ENCODE measurements at regions not wholly inside any gene's neighbourhood (a gene's known extent, or its start where the extent isn't known, plus 50 kb on each side); places are given as distances from the start of the nearest gene placed in this dataset.

DNA sequence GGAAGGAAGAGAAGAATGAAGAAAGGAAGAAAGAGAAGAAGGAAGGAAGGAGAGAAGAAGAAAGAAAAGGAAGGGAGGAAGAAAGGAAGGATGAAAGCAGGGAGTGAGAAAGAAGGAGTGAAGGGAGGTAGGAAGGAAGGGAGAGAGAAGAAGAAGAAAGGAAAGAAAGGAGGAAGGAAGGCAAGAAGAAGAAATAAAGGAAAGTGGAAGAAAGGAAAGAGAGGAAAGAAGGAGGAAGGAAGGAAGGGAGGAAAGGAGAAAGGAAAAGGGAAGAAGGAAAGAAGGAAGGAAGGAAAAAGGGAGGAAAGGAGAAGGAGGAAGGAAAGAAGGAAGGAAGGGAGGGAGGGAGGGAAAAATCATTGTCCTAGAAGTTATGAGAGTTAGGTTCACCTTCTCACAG, 696.6 kb upstream of the TMEM132C start:
- CTCF ChIA-PET = no interaction called here

DNA sequence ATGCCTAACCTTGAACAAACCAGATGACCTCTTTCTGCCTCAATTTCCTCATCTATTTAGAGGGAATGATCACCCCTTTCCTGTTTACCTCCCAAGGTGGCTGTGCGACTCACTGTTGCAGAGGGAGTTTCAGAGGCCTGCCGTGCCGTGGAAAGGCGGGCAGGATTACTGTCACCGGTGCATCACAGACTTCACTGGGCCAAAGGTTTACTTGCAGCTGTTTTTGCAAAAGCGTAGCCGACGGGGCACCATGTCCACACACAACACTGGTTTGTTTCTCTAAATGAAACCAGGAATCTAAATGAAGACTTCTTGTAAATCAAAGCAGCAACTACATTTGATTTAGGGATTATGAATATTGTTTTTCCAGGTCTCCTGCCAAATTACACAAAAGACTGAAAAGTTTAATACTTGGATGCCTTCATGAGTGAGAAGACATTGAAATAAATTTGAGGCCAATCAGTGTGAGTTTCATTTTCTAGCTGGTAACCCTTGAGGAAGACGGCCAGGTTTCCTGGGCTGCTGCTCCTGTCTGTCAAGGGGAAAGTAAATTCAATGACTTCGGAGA, 696.1 kb upstream of the TMEM132C start:
- BruUV-seq (replicated peaks) = no TSS peak
- H3K9me3 ChIP-seq (replicated peaks; ENCODE audit: control insufficient read depth, insufficient read depth, low read length) = no peaks in the 10 kb centered on the region
- H2AFZ ChIP-seq (ENCODE audit: low read depth, low read length) = no peak overlapping the region
- POLR2A ChIA-PET = no interaction called here
- no peak for TF ChIP-seq GATA2 (IDR thresholded peaks at IDR 0.05; ENCODE audit: insufficient read depth, insufficient read length, low read depth, low read length)
- TF ChIP-seq POLR2AphosphoS5 (IDR thresholded peaks at IDR 0.05; ENCODE audit: insufficient read depth, low read depth, low read length) = no peak
- TF ChIP-seq, protein P1, sequence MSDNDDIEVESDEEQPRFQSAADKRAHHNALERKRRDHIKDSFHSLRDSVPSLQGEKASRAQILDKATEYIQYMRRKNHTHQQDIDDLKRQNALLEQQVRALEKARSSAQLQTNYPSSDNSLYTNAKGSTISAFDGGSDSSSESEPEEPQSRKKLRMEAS (IDR thresholded peaks at IDR 0.05; ENCODE audit: insufficient read depth, insufficient read length) = no peak
- TF ChIP-seq EZH2 (IDR thresholded peaks at IDR 0.05; ENCODE audit: borderline replicate concordance, low read depth, low read length, severe bottlenecking) = no peak
- TF ChIP-seq, protein P2, sequence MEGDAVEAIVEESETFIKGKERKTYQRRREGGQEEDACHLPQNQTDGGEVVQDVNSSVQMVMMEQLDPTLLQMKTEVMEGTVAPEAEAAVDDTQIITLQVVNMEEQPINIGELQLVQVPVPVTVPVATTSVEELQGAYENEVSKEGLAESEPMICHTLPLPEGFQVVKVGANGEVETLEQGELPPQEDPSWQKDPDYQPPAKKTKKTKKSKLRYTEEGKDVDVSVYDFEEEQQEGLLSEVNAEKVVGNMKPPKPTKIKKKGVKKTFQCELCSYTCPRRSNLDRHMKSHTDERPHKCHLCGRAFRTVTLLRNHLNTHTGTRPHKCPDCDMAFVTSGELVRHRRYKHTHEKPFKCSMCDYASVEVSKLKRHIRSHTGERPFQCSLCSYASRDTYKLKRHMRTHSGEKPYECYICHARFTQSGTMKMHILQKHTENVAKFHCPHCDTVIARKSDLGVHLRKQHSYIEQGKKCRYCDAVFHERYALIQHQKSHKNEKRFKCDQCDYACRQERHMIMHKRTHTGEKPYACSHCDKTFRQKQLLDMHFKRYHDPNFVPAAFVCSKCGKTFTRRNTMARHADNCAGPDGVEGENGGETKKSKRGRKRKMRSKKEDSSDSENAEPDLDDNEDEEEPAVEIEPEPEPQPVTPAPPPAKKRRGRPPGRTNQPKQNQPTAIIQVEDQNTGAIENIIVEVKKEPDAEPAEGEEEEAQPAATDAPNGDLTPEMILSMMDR (IDR thresholded peaks at IDR 0.05; ENCODE audit: extremely low read depth in 1 of 2, insufficient read depth in 1 of 2, low read depth in 1 of 2, low read length in 2 of 2) = no peak
- TF ChIP-seq POLR2A (IDR thresholded peaks at IDR 0.05; ENCODE audit: low read depth, low read length) = no peak
- no peak for TF ChIP-seq FOS (IDR thresholded peaks at IDR 0.05; ENCODE audit: borderline replicate concordance, insufficient read depth, low read length)
- TF ChIP-seq MYC (IDR thresholded peaks at IDR 0.05; ENCODE audit: low read depth, low read length) = no peak
- no peak for TF ChIP-seq JUN (IDR thresholded peaks at IDR 0.05; ENCODE audit: borderline replicate concordance, insufficient read depth, insufficient read length, low read depth)
- no peaks in the 10 kb centered on the region for H3K27me3 ChIP-seq (ENCODE audit: control insufficient read depth in 2 of 2, insufficient read depth in 2 of 2, low read length in 2 of 2)
- H4K20me1 ChIP-seq (replicated peaks; ENCODE audit: control insufficient read depth, extremely low read depth, insufficient read depth, low read length) = no peaks in the 10 kb centered on the region
- CTCF ChIA-PET = no interaction called here
- no peaks in the 10 kb centered on the region for H3K36me3 ChIP-seq (ENCODE audit: control insufficient read depth in 2 of 2, extremely low read depth in 1 of 2, insufficient read depth in 2 of 2, low read length in 2 of 2)
- H3K9ac ChIP-seq (replicated peaks; ENCODE audit: extremely low read depth, insufficient read depth, low read length) = no peak overlapping the region
- dilution Hi-C loops (cut with MboI; ENCODE audit: extremely low pct_ligation_motif_present, low sequenced_read_pairs) (no loop called here), intact Hi-C loops (cut with micrococcal nuclease) (no loop called here)
- DNase-seq (ENCODE audit: low read depth, low spot score) = no peak
- H3K9me1 ChIP-seq (replicated peaks; ENCODE audit: control insufficient read depth, extremely low read depth, insufficient read depth, low read length) = no peaks in the 10 kb centered on the region
- no peaks in the 10 kb centered on the region for H3K79me2 ChIP-seq (ENCODE audit: control insufficient read depth, insufficient read depth, low read length)
- FAIRE-seq = no peak
- H3K4me3 ChIP-seq (replicated peaks in 1 of 3; ENCODE audit: insufficient read depth in 1 of 3, low read depth in 1 of 3, low read length in 3 of 3) = no peak overlapping the region
- H3K27ac ChIP-seq (ENCODE audit: insufficient read depth, low read depth, low read length) = no peak overlapping the region
- H3K4me2 ChIP-seq (ENCODE audit: insufficient read depth, low read length) = no peak overlapping the region
- H3K4me1 ChIP-seq (ENCODE audit: control insufficient read depth, extremely low read depth, insufficient read depth, low read length) = no peaks in the 10 kb centered on the region

More for the DNA sequence above, 696.6 kb upstream of the TMEM132C start:
- Histone ChIP-seq H3K9ac (replicated peaks; ENCODE audit: extremely low read depth, insufficient read depth, low read length) (no peak overlapping the region), H3K4me2 (ENCODE audit: insufficient read depth, low read length) (no peak overlapping the region), H3K79me2 (ENCODE audit: control insufficient read depth, insufficient read depth, low read length) (no peaks in the 10 kb centered on the region), H3K27ac (ENCODE audit: insufficient read depth, low read depth, low read length) (no peak overlapping the region), H3K36me3 (ENCODE audit: control insufficient read depth in 2 of 2, extremely low read depth in 1 of 2, insufficient read depth in 2 of 2, low read length in 2 of 2) (no peaks in the 10 kb centered on the region), H3K9me3 (replicated peaks; ENCODE audit: control insufficient read depth, insufficient read depth, low read length) (no peaks in the 10 kb centered on the region), H2AFZ (ENCODE audit: low read depth, low read length) (no peak overlapping the region), H4K20me1 (replicated peaks; ENCODE audit: control insufficient read depth, extremely low read depth, insufficient read depth, low read length) (no peaks in the 10 kb centered on the region), H3K27me3 (ENCODE audit: control insufficient read depth in 2 of 2, insufficient read depth in 2 of 2, low read length in 2 of 2) (no peaks in the 10 kb centered on the region), H3K9me1 (replicated peaks; ENCODE audit: control insufficient read depth, extremely low read depth, insufficient read depth, low read length) (no peaks in the 10 kb centered on the region), H3K4me3 (replicated peaks in 1 of 3; ENCODE audit: insufficient read depth in 1 of 3, low read depth in 1 of 3, low read length in 3 of 3) (no peak overlapping the region), H3K4me1 (ENCODE audit: control insufficient read depth, extremely low read depth, insufficient read depth, low read length) (no peaks in the 10 kb centered on the region)
- no TSS peak for BruUV-seq (replicated peaks)
- POLR2A ChIA-PET = no interaction called here
- FAIRE-seq (no peak), DNase-seq (ENCODE audit: low read depth, low spot score) (no peak)
- no peak for TF ChIP-seq MYC (IDR thresholded peaks at IDR 0.05; ENCODE audit: low read depth, low read length)
- dilution Hi-C loops (cut with MboI; ENCODE audit: extremely low pct_ligation_motif_present, low sequenced_read_pairs) (no loop called here), intact Hi-C loops (cut with micrococcal nuclease) (no loop called here)

Measured in endothelial cell of umbilical vein (primary cell).